COLO668 (cell line): ENCODE measurements at regions not wholly inside any gene's neighbourhood (a gene's known extent, or its start where the extent isn't known, plus 50 kb on each side); places are given as distances from the start of the nearest gene placed in this dataset.
"Not testable (repeated sequence)": the region's sequence is repeated elsewhere in the genome, so short reads cannot be mapped to it uniquely, and the experiment has no call there.

Experiments
- DNase-seq: peaks from one replicate; lab custom pipeline; 2025; ENCODE audit not compliant: unreplicated experiment; lab: John Stamatoyannopoulos, UW

DNA sequence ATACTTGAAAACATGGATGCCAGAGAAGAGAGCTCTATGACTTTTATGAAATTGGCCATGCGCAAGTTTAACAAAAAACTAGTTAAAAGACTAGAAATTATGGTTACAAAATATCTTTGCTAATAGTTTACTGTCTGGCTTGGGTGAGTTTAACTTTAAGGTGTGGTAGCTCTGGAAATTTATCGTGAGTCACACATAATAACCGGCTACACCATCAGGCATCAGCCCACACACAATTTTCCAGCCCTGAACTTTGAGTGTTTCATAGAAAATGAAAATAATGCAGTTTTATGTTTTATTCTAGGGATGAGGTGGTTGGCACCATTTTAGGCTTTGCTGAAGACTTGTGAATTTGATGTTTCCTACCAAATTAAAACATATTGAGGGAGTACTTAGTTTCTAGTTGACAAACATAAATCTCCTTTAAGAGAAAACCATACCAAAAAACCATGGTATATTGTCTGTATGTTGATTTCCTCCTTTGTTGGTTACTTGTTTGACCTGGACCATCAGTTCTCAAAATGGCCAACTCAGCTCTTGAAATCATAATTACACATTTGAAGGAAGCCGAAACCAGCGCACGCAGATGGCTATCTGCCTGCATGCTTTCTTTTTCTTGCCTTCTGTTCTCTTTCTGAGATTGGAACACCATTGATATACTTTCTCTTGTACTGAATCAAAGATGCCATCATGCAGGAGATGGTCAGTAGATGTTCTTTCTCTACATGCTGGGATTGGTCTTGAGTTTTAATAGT is 125.1 kb downstream of the AKAP11 start:
- DNase-seq: no peak

DNA sequence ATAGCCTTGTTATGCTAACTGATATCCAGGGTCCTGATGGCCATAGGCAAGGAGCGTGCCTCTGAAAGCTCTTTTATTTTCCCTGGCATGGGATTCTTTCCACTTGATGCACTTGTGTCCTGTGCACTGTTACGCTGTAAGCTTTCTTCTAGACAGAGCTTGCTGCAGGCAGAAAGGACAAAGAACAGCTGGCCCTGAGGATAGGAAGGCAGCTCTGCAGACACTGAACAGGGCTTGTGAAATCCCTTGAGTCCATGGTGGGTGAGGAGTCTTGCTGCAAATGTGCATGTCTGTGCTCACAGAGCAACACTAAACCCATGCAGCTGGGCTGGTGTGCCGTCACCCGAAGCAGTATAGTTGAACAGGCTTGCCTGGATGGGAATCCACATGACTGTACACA is 126.6 kb downstream of the AKAP11 start:
- DNase-seq: no peak

DNA sequence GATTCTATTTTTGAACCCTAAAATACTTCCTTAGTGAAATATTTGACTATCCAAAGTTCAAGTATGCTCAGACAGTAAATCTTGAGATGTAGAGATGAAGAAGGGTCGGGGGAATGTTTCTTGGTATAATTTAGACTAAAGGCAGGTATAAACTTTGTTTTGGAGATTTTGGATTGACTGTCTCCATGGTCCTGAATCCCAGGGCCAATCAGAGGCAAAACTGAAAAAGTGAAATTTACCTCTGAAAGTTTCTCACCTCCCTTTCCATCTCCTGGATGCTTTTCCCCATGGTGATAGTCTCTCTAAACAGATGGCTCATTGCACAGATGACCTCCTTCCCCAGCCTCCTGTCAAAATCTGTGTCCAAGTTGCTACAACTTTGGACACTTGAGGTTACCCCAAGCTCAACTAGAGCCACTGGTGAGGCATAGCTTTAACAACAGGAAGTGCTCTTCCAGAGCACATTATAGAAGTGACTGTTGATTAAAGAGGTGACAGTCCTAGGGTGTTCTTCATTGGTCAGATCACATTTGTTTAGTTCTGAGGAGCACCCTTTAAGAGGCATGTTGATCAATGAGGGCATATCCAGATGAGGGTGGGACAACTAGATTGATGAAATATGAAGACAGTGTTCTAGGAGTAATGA is 128.4 kb downstream of the AKAP11 start:
- DNase-seq: no peak

DNA sequence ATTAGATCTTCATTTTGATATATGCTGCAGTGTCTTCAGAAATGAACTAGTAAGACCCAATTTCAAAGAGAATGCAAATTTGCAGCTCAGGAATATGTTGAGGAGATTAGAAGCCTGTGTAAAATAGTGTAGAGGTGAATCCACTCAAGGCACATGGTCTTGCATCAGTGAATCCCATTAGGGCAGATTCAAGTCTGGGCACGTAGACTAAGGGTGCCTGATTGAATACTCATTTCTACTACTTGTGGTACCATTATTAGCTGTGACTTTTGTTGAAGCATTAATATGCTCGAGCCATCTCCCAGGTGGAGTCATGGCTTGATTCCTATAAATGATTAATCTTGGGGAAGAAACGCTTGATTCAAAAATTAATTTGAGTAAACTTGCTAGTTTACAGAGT is 129.4 kb downstream of the AKAP11 start:
- DNase-seq: no peak

DNA sequence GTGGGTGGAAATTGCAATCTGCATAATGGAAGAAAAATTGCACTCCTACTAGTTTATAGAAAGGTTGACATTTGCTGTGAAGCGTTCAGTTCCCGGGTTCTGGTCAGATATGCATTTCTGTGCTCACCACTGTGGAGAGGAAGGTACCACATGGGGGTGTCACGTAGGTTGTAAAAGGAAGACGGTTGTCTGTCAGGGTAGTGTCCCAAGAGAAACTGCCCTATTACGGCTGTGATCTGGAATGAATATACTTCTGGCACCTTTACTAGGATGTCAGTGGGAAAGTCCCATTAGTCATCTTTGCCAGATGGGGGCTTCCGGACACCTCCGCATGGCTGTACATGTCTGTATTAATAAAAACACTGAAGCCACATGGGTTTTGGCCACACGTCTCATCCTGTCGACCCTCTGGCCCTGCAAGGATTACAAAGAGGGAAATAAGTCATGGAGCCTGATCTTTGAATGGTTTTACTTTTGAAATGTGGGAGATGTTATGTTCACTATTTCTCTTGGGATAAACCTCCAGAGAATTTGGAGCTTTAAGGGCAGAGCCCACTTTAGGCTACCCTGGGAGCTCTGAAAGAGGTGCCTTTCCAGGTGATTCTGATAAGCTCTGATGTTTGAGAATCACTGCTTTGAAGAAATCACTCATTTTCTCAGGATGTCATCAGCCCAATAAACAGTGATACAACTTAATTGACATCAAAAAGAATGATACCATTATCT is 133.9 kb downstream of the AKAP11 start:
- no peak for DNase-seq

DNA sequence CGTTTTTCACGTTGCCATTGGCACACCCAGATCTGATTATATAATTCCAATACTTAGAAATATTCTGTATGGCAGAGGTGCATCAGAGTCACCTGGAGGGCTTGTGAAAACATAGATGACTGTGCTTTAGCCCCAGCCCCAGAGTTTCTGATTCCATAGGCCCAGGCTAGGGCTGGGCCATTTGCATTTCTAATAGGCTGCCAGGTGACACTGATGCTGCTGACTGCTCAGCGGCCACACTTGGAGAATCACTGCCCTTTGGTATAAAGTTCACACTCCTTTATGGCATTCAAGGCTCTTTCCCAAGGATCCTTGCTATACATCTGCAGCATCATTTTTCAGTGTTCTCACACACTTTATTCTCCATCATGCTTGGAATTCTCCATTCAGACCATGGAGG is 137.1 kb downstream of the AKAP11 start:
- no peak for DNase-seq

DNA sequence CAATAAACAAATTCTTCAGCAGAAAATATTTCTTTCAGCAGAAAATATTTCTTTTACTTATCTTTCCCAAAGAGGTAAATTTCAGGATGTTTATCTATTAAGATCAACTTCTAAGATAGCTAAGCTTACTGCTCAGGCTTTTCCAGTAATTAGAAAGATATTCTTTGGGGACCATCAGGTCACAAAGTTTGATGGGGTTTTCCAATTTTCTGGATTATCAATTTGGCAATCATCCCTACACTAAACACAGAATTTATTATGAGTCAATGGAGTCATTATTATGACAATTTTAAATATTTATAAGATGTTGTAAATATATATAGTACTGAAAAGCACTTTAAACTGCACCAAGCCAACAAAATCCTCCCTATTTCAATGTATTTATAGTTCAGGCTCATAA is 137.6 kb downstream of the AKAP11 start:
- no peak for DNase-seq

DNA sequence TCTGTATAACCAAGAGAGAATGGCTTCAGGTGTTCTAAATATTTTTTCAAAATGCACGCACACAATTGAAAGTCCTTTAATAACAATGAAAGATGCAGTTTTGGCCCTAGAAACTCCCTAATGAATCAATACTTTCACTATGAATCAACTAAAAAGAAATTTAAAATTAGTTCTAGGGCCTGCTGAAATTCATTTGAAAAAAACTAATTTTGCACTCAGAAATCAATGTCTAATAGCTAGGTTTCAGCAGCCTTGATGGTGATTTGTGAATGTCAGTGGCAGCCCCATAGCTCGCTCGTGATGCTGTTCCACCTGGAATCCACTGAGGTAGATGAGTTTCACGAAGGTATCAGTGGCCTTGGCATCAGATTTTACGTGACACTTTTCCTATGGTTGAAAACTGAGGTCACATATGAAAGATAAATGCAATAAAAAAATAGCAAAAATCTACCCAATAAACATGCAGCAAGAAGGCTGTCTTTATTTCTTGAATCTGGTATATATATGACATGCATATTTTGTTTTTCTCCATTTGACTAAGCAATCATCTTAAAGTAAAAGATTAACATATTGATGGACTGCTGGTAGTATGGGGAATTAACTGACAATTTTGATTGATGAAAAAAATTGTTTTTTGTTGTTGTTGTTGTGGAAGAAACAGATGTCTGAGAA is 141.0 kb downstream of the AKAP11 start:
- no peak for DNase-seq

DNA sequence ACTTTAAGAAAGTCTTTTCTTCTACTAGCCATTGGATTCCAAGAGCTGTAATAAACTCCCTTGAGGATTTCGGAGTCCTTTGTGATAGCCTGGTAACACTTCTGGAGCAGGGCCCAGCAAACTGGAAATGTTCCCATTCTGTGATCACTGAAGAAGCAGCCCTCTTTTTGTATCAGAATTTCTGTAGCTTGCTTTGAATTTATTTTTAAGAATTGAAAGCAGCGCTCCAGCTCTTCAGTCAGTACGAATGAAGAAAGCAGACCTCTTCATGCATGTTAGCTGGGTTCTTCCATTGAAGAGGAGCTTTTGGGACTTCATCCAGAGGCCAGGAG is 141.5 kb downstream of the AKAP11 start:
- DNase-seq: no peak

DNA sequence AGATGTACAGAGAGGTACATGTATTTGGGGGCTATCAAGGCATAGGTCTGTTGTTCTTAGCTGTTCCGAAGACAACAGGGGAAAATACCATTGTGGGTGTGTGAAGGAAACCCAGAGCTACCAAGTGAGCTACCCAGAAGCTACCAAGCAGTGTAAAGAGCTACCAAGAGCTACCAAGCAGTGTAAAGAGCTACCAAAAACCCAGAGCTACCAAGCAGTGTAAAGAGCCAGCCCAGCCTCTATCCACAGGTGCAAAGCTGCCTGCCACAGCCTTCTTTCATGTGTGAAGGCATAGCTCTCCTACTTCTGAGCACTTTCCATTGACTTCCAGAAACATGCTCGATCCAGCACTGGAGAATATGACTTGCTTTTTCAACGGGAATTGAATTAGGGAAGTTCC is 145.7 kb downstream of the AKAP11 start:
- no peak for DNase-seq

DNA sequence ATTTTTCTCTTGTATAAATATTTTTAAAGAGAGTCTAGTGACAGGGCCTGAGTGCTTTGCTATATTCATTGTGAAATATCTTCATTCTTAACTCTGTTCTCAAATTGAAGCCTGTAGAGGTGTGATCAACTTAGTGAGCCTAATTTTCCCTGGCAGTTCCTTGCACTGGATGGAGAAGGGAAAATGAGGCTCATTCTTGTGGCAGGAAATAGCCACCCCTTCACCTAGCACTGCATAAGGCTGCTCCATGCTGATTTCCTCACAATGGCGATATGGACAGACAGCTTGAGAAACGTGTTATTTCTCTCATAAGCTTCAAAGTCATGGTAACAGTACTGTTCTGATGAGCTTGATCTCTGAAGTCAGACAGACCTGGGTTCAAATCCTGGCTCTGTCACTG is 146.2 kb downstream of the AKAP11 start:
- DNase-seq: no peak

DNA sequence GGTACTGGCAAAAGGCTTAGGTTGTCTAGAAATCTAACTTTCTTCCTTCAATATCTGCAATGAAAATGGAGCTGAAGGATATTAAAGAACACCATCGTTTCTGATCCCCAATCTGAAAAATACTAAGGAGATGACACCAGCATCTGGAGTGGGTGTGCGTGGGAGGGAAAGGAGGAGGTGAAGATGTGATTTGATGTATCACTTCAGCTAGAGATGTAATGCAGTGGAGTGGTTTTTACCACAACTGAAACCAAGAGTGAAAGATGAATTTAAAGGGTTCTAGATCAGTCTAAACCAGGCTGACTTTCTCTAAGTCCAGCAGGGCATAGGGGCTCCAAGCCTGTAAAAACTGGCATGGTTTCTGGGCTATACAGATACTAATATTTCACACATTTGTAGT is 148.4 kb downstream of the AKAP11 start:
- DNase-seq: no peak

DNA sequence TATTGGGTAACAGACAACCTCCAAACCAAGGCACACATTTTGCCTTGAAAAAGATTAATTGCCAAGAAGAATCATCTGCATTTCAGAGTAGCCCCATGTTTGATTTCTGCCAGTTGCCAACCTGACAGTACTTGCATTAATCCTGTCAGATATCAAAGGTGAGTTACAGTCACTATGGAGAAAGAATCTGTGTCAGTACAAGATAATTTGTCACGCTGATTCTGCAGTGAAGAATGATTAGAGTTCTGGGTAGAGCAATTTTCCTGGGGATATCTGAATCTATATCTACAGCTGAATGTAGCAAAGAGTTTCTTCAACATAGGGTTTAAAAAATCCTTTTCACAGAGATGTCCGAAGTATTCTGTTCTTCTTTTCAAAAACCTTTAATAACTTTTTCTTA is 150.7 kb downstream of the AKAP11 start:
- DNase-seq: no peak

DNA sequence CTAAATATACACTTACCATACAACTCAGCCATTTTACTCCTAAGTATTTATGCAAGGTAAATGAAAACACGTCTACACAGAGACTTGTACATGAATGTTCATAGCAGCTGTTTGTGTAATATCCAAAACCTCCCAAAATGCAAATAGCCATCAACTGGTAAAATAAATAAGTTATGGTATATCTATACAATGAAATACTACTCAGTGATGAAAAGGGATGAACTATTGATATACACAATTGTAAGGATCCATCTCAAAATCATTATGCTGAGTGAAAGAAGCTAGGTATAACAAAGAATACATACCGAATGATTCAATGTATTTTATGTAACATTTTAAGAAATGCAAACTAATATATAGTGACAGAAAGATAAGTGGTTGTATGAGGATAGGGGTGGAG is 149.8 kb upstream of the TNFSF11 start:
- no peak for DNase-seq

DNA sequence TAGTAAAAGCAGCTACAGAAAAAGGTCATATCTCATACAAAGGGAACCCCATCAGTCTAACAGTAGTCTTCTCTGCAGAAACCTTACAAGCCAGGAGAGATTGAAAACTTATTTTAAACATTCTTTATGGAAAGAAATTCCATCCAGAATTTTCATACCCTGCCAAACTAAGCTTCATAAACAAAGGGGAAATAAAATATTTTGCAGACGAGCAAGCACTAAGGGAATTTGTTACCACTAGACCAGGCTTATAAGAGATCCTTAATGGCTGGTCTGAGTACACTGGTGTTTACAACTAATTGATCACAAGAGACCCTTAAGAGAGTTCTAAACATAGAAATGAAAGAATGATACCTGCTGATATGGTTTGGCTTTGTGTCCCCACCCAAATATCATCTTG is 128.6 kb upstream of the TNFSF11 start:
- no peak for DNase-seq

DNA sequence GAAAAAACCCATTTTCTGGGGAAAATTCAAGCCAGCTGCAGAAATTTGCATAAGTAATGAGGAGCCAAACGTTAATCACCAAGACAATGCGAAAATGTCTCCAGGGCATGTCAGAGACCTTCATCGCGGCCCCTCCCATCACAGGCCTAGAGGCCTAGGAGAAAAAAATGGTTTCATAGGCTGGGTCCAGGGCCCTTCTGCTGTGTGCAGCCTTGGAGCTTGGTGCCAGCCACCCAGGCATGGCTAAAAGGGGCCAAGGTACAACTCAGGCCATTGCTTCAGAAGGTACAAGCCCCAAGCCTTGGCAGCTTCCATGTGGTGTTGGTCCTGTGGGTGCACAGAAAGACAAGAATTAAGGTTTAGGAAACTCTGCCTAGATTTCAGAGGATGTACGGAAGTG is 127.4 kb upstream of the TNFSF11 start:
- not testable (repeated sequence) for DNase-seq

DNA sequence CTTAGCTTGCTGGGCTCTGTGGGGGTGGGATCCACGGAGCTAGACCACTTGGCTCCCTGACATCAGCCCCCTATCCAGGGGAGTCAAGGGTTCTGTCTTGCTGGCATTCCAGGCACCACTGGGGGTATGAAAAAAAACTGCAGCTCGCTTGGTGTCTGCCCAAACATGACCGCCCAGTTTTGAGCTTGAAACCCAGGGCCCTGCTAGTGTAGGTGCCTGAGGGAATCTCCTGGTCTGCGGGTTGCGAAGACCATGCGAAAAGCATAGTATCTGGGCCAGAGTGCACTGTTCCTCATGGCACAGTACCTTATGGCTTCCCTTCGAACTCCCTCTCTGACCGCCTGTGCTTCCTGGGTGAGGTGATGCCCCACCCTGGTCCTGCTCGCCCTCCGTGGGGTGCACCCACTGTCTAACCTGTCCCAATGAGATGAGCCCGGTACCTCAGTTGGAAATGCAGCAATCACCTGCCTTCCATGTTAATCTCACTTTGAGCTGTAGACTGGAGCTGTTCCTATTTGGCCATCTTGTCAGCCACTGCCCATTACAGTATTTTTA is 120.8 kb upstream of the TNFSF11 start:
- DNase-seq: no peak

DNA sequence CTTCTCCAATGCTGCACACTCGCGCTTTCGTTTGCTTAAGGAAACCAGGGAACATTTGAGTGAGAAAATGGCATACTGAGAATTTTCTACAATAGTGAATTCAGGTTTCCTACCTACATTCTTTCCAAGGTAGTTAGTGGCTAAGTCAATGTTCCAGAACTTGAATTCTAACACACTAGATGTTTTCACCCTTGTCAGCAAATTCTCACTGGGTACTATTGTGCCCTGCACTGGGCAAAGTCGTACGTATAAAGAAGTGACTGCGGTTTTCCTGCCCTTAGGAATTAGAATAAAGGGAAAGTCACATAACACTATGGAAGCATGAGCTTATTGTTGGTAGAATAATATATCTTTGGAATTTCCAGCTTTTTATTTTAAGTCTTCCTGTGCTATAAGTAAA is 119.2 kb upstream of the TNFSF11 start:
- no peak for DNase-seq

DNA sequence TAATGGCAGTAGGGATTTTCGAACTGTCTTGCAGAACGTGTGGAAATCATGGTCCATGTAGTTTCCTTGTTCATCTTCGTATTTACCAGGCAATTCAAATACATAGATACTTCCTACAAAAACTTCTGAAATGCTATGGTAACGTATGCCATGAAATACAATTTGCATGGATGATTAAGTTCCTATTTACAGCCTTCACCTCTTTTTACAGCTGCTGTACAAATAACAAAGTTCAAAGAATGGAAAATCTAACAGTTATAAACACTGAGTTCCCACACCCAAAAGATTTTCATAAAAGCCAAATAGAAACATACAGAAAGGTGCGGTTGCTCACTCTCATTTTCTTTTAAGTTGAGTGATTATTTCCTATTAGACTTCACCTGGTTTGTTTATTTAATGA is 115.8 kb upstream of the TNFSF11 start:
- no peak for DNase-seq

DNA sequence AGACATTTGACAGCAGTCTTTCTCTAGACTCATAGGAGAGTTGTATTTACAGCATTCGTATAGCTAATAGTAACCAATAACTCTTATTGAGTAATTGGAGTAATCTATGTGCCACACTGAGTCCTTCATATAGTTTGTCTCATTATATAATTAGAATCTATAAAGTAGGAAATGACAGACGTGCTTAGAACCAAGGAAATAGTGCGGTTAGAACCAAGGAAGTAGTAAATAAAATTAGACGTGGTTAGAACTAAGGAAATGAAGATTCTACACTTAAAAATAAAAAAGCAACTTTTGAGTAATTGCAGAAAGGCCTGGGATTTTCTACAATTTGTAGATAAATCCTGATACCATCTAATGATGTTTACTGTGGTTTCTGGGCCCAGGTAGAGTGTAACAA is 107.8 kb upstream of the TNFSF11 start:
- no peak for DNase-seq

DNA sequence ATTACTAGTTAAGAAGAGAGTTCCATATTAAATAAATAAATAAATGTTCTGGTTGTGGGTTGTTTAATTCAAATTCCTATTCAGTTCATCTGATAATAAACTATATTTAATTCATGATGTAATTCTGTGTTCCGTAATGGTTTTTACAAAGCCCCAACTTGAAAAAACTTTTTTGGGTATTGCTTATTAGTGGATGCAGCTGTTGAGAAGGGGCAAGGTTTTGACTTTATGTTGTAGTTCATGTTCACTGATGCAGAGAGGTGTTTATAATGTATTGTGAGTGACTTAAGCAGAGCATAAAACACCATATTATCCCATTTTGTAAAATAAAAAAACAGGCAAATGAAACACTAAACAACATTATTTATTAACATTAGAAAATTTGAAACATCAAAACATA is 107.3 kb upstream of the TNFSF11 start:
- no peak for DNase-seq

DNA sequence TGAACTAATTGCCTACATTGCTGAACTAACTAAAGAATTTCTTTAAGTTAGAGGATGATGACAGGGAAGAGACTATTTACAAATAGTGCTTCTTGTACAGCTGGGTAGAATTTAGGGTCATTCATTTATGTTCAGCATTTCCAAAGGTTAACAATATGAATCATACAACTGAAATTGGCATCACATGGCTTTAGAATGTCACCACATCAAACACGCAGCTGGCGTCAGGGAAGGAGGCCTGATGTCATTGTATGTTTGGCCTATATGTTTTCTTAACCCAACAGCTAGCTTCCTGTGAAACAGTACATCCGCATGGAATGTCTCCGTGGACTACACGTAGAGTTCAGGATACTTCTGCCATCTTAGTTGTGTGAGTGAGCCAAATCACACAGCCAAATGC is 99.0 kb upstream of the TNFSF11 start:
- DNase-seq: no peak
